OCI-LY1 (cell line): ENCODE measurements at regions not wholly inside any gene's neighbourhood (a gene's known extent, or its start where the extent isn't known, plus 50 kb on each side); places are given as distances from the start of the nearest gene placed in this dataset.

Experiments
- H2AFZ ChIP-seq: fragments of 200-600 bp; sonication (generic), shearing (Covaris generic); 2 replicates; pipeline ENCODE4 v1.6.0; 2014; ENCODE audit warnings: antibody characterized with exemption, mild to moderate bottlenecking, low read length
- H3F3A ChIP-seq: fragments of 200-600 bp; sonication (generic), shearing (Covaris generic); 2 replicates; pipeline ENCODE4 v1.6.0; 2014; ENCODE audit warnings: mild to moderate bottlenecking, antibody characterized with exemption, low read length, moderate library complexity; ENCODE audit not compliant: insufficient read depth
- H3K27ac ChIP-seq: fragments of 200-600 bp; sonication (generic); 2 replicates; pipeline ENCODE4 v1.5.1; 2014; ENCODE audit warnings: low read length, mixed run types, mild to moderate bottlenecking, low read depth; ENCODE audit not compliant: poor library complexity, severe bottlenecking
- H3K27me3 ChIP-seq: fragments of 200-600 bp; sonication (generic); 2 replicates; pipeline ENCODE4 v1.6.0; 2014; ENCODE audit warnings: antibody characterized with exemption, mild to moderate bottlenecking, low read length, moderate library complexity; ENCODE audit not compliant: insufficient read depth
- H3K36me3 ChIP-seq: fragments of 200-600 bp; sonication (generic); 2 replicates; pipeline ENCODE4 v1.6.1; 2014; ENCODE audit warnings: mild to moderate bottlenecking, antibody characterized with exemption, low read length, moderate library complexity, mixed read lengths; ENCODE audit not compliant: insufficient read depth
- H3K4me1 ChIP-seq: fragments of 200-600 bp; sonication (generic); 2 replicates; pipeline ENCODE4 v1.5.1; 2014; ENCODE audit warnings: mild to moderate bottlenecking, low read length, moderate library complexity; ENCODE audit not compliant: insufficient read depth, severe bottlenecking
- H3K4me2 ChIP-seq: fragments of 200-600 bp; sonication (generic), shearing (Covaris generic); 2 replicates; pipeline ENCODE4 v1.6.1; 2014; ENCODE audit warnings: low read length
- H3K4me3 ChIP-seq: fragments of 200-600 bp; sonication (generic); 2 replicates; pipeline ENCODE4 v1.5.1; 2014; ENCODE audit warnings: low read length, low read depth, mild to moderate bottlenecking, mixed read lengths; ENCODE audit not compliant: poor library complexity, severe bottlenecking
- H3K79me2 ChIP-seq: fragments of 200-600 bp; shearing (Covaris generic); 2 replicates; pipeline ENCODE4 v1.6.1; 2016; ENCODE audit warnings: mixed run types, low read length, mixed read lengths; ENCODE audit not compliant: insufficient read depth
- H3K9ac ChIP-seq: fragments of 200-600 bp; sonication (generic), shearing (Covaris generic); 2 replicates; pipeline ENCODE4 v1.6.1; 2014; ENCODE audit warnings: mild to moderate bottlenecking, low read length, mixed read lengths
- H3K9me2 ChIP-seq: fragments of 200-600 bp; sonication (generic), shearing (Covaris generic); 2 replicates; pipeline ENCODE4 v1.6.1; 2014; ENCODE audit warnings: low read depth, mild to moderate bottlenecking, low read length, mixed read lengths
- H3K9me3 ChIP-seq: fragments of 200-600 bp; shearing (Covaris generic); 2 replicates; pipeline ENCODE4 v1.6.1; 2014; ENCODE audit warnings: low read length, mixed read lengths
- H4K20me1 ChIP-seq: fragments of 200-600 bp; sonication (generic), shearing (Covaris generic); 2 replicates; pipeline ENCODE4 v1.6.0; 2016; ENCODE audit warnings: mild to moderate bottlenecking, low read length; ENCODE audit not compliant: insufficient read depth
- CTCF ChIP-seq: fragments of 200-600 bp; sonication (generic), shearing (Covaris generic); IDR thresholded peaks from 2 replicates; pipeline ENCODE4 v1.5.1; 2017; ENCODE audit warnings: mild to moderate bottlenecking, antibody characterized with exemption, low read length, moderate library complexity, mixed read lengths
- EZH2 ChIP-seq: fragments of 200-600 bp; sonication (generic), shearing (Covaris generic); IDR thresholded peaks from 2 replicates; pipeline ENCODE4 v1.8.0; 2017; ENCODE audit warnings: borderline replicate concordance, mixed run types, mild to moderate bottlenecking, antibody characterized with exemption, low read length, moderate library complexity, mixed read lengths

GRCh38 chr4:154009788-154010187 is 220.9 kb upstream of the SFRP2 start:
- no peak overlapping the region for H3K27ac ChIP-seq
- no peaks in the 10 kb centered on the region for H3F3A ChIP-seq
- H3K9me2 ChIP-seq, result no peaks in the 10 kb centered on the region
- H3K36me3 ChIP-seq, result no peaks in the 10 kb centered on the region
- no peak overlapping the region for H3K9ac ChIP-seq
- H3K79me2 ChIP-seq, result no peaks in the 10 kb centered on the region
- H4K20me1 ChIP-seq, result no peaks in the 10 kb centered on the region
- no peak for TF ChIP-seq EZH2
- no peak for TF ChIP-seq CTCF
- no peaks in the 10 kb centered on the region for H3K4me1 ChIP-seq
- H3K9me3 ChIP-seq, result no peaks in the 10 kb centered on the region
- H2AFZ ChIP-seq, result no peak overlapping the region
- H3K4me2 ChIP-seq, result no peak overlapping the region
- no peaks in the 10 kb centered on the region for H3K27me3 ChIP-seq
- H3K4me3 ChIP-seq, result no peak overlapping the region

DNA sequence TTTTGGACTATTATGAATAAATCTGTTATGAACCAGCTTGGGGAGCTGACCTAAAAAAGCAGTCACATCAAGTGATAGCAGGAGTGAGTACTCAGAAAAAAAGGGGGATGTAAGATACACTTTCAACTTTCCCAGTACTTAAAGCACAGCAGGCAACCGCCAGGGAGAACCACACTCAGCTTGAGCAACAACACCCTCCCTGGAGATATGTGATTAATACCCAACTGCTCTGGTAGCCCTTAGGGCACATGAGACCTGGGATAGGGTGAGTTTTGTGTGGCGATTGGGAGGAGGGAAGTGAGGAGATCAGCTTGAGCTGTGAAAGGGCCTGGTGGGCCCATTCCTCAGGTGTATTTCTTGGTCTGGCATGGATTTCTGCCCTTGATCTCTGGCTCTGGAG is 220.3 kb upstream of the SFRP2 start:
- no peak overlapping the region for H3K4me2 ChIP-seq
- no peaks in the 10 kb centered on the region for H3K36me3 ChIP-seq
- H3K27me3 ChIP-seq, result no peaks in the 10 kb centered on the region
- H3F3A ChIP-seq, result no peaks in the 10 kb centered on the region
- no peak overlapping the region for H3K27ac ChIP-seq
- no peaks in the 10 kb centered on the region for H4K20me1 ChIP-seq
- TF ChIP-seq EZH2, result no peak
- TF ChIP-seq CTCF, result no peak
- no peaks in the 10 kb centered on the region for H3K79me2 ChIP-seq
- H3K4me3 ChIP-seq, result no peak overlapping the region
- no peaks in the 10 kb centered on the region for H3K4me1 ChIP-seq
- no peaks in the 10 kb centered on the region for H3K9me2 ChIP-seq
- no peak overlapping the region for H2AFZ ChIP-seq
- H3K9ac ChIP-seq, result no peak overlapping the region
- H3K9me3 ChIP-seq, result no peaks in the 10 kb centered on the region

DNA sequence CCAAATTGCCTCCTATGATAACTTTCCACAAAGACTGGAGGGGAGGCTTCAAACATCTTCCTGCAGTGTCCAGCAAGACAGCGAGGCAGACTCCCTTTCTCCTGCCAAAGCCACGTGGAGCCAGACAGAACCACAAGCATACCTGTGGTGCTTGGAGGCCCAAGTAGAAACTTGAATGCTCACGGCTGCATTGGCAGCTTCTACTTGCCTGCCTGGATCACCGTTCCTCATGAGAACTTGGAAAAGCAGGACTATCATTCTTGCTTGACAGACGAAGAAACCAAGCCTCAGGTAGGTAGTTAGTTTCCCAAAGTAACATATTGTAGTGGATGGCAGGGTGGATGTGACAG is 216.3 kb upstream of the SFRP2 start:
- Histone ChIP-seq H3K27me3 (no peaks in the 10 kb centered on the region), H2AFZ (no peak overlapping the region), H3K36me3 (no peaks in the 10 kb centered on the region), H3K4me1 (no peaks in the 10 kb centered on the region), H3K79me2 (no peaks in the 10 kb centered on the region), H3K9ac (no peak overlapping the region), H3K9me3 (no peaks in the 10 kb centered on the region), H3F3A (no peaks in the 10 kb centered on the region), H3K9me2 (no peaks in the 10 kb centered on the region), H3K4me3 (no peak overlapping the region), H3K27ac (no peak overlapping the region), H3K4me2 (no peak overlapping the region), H4K20me1 (no peaks in the 10 kb centered on the region)
- TF ChIP-seq EZH2 (no peak), CTCF (no peak)
